SK-N-SH (cell line): ENCODE measurements at regions not wholly inside any gene's neighbourhood (a gene's known extent, or its start where the extent isn't known, plus 50 kb on each side); places are given as distances from the start of the nearest gene placed in this dataset.
"Not testable (repeated sequence)": the region's sequence is repeated elsewhere in the genome, so short reads cannot be mapped to it uniquely, and the experiment has no call there.

Source experiments
- CTCF ChIA-PET: fragments of 300-600, 350-600 bp; formaldehyde crosslinking; extraction: SDS; loops from one replicate; lab custom pipeline; 2021; lab: Yijun Ruan, JAX
- POLR2A ChIA-PET: fragments of 350-600 bp; sonication (Branson Sonifier 250); formaldehyde crosslinking; extraction: SDS; loops from one replicate; lab custom pipeline; 2020; ENCODE audit warnings: antibody characterized with exemption, inconsistent platforms; lab: Yijun Ruan, JAX
- DNase-seq: peaks from one replicate; pipeline ENCODE4 v3.0.0; 2012
- H2AFZ ChIP-seq: fragments of 200-600 bp; sonication (generic); 2 replicates; pipeline ENCODE4 v1.8.1; 2016; ENCODE audit warnings: antibody characterized with exemption, mild to moderate bottlenecking, low read depth
- H3F3A ChIP-seq: fragments of 200-600 bp; sonication (generic); replicated peaks from 2 replicates; pipeline ENCODE3; 2016; ENCODE audit warnings: antibody characterized with exemption, mild to moderate bottlenecking; ENCODE audit not compliant: insufficient read depth
- H3K27ac ChIP-seq, 2 experiments: fragments of 200-500 bp in 1 of 2; fragments of 200-600 bp in 1 of 2; sonication (Bioruptor generic) in 1 of 2; sonication (generic), shearing (Covaris generic) in 1 of 2; 2 replicates each; pipeline versions ENCODE4 v1.5.1 to v1.6.1; 2014 to 2016; ENCODE audit warnings: low read depth in 2 of 2, inconsistent platforms in 1 of 2, low read length in 1 of 2, mild to moderate bottlenecking in 1 of 2, mixed read lengths in 1 of 2
- H3K27me3 ChIP-seq: fragments of 200-600 bp; sonication (generic), shearing (Covaris generic); 2 replicates; pipeline ENCODE4 v1.6.1; 2016; ENCODE audit warnings: mixed run types; ENCODE audit not compliant: insufficient read depth
- H3K36me3 ChIP-seq, 2 experiments: fragments of 200-500 bp in 1 of 2; fragments of 200-600 bp in 1 of 2; sonication (Bioruptor generic) in 1 of 2; sonication (generic) in 1 of 2; replicated peaks in 1 of 2; 2 replicates each; pipeline versions ENCODE3 to v1.5.1; 2014 to 2016; ENCODE audit warnings: low read length in 1 of 2, mild to moderate bottlenecking in 1 of 2; ENCODE audit not compliant: insufficient read depth in 2 of 2, control insufficient read depth in 1 of 2
- H3K4me1 ChIP-seq, 2 experiments: fragments of 200-500 bp in 1 of 2; fragments of 200-600 bp in 1 of 2; sonication (Bioruptor generic) in 1 of 2; sonication (generic), shearing (Covaris generic) in 1 of 2; 2 replicates each; pipeline versions ENCODE4 v1.5.1 to v1.6.1; 2014 to 2016; ENCODE audit warnings: low read depth in 1 of 2, low read length in 1 of 2, mixed run types in 1 of 2; ENCODE audit not compliant: insufficient read depth in 2 of 2, control insufficient read depth in 1 of 2
- H3K4me2 ChIP-seq: fragments of 200-600 bp; sonication (generic), shearing (Covaris generic); 2 replicates; pipeline ENCODE4 v1.6.1; 2017; ENCODE audit warnings: mixed run types
- H3K4me3 ChIP-seq, 2 experiments: fragments of 200-500 bp in 1 of 2; fragments of 200-600 bp in 1 of 2; sonication (Bioruptor generic) in 1 of 2; sonication (generic), shearing (Covaris generic) in 1 of 2; 2 replicates each; pipeline versions ENCODE4 v1.5.1 to v1.8.1; 2014 to 2016; ENCODE audit warnings: low read depth in 2 of 2, inconsistent platforms in 1 of 2, low read length in 1 of 2, mild to moderate bottlenecking in 1 of 2, mixed read lengths in 1 of 2, moderate library complexity in 1 of 2
- H3K79me2 ChIP-seq: fragments of 200-600 bp; sonication (generic); 2 replicates; pipeline ENCODE4 v1.8.1; 2017; ENCODE audit warnings: mild to moderate bottlenecking; ENCODE audit not compliant: insufficient read depth
- H3K9ac ChIP-seq: fragments of 200-600 bp; sonication (generic); 2 replicates; pipeline ENCODE4 v1.6.1; 2017; ENCODE audit warnings: mixed run types
- H3K9me2 ChIP-seq: fragments of 200-600 bp; sonication (generic); 2 replicates; pipeline ENCODE4 v1.6.1; 2017; ENCODE audit warnings: mixed run types
- H3K9me3 ChIP-seq: fragments of 200-600 bp; sonication (generic); 2 replicates; pipeline ENCODE4 v1.6.1; 2017; ENCODE audit warnings: mixed run types, mild to moderate bottlenecking, moderate library complexity
- H4K20me1 ChIP-seq: fragments of 200-600 bp; sonication (generic); 2 replicates; pipeline ENCODE4 v1.6.1; 2017; ENCODE audit warnings: mild to moderate bottlenecking, mixed run types; ENCODE audit not compliant: insufficient read depth
- NRF1 ChIP-seq: IDR thresholded peaks from 2 replicates; pipeline ENCODE4 v1.6.1; 2012; ENCODE audit warnings: low read depth, mild to moderate bottlenecking, low read length
- whole genome bisulfite sequencing: methylation state at CpG from one replicate; pipeline ENCODE4 v1.1.6; 2017; ENCODE audit warnings: low lambda C conversion rate; 5-methylcytosine and 5-hydroxymethylcytosine counted together
- TF ChIP-seq, protein P1 (sequence below): IDR thresholded peaks from 2 replicates; pipeline ENCODE4 v1.4.0; 2012; ENCODE audit warnings: low read depth, borderline replicate concordance

DNA sequence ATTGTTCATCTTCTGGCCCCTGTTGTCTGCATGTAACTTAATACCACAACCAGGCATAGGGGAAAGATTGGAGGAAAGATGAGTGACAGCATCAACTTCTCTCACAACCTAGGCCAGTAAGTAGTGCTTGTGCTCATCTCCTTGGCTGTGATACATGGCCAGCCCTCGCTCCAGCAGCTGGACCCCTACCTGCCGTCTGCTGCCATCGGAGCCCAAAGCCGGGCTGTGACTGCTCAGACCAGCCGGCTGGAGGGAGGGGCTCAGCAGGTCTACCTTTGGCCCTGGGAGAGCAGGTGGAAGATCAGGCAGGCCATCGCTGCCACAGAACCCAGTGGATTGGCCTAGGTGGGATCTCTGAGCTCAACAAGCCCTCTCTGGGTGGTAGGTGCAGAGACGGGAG, 268.8 kb downstream of the OR4F29 start:
- H3K4me1 ChIP-seq, CTCF ChIA-PET, H4K20me1 ChIP-seq, H3K36me3 ChIP-seq, H3K27ac ChIP-seq, H3K27me3 ChIP-seq, H3K9me3 ChIP-seq, POLR2A ChIA-PET, H2AFZ ChIP-seq, H3K9me2 ChIP-seq, H3K4me3 ChIP-seq, H3F3A ChIP-seq, H3K9ac ChIP-seq, H3K4me2 ChIP-seq, DNase-seq, H3K79me2 ChIP-seq: not testable (repeated sequence)
- no CpG with 5 or more reads among the region's 7 CpGs for WGBS

DNA sequence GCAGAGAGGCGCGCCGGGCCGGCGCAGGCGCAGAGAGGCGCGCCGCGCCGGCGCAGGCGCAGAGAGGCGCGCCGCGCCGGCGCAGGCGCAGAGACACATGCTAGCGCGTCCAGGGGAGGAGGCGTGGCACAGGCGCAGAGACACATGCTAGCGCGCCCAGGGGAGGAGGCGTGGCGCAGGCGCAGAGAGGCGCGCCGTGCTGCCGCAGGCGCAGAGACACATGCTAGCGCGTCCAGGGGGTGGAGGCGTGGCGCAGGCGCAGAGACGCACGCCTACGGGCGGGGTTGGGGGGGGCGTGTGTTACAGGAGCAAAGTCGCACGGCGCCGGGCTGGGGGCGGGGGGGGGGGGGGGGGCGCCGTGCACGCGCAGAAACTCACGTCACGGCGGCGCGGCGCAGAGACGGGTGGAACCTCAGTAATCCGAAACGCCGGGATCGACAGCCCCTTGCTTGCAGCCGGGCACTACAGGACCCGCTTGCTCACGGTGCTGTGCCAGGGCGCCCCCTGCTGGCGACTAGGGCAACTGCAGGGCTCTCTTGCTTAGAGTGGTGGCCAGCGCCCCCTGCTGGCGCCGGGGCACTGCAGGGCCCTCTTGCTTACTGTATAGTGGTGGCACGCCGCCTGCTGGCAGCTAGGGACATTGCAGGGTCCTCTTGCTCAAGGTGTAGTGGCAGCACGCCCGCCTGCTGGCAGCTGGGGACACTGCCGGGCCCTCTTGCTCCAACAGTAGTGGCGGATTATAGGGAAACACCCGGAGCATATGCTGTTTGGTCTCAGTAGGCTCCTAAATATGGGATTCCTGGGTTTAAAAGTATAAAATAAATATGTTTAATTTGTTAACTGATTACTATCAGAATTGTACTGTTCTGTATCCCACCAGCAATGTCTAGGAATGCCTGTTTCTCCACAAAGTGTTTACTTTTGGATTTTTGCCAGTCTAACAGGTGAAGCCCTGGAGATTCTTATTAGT, 269.9 kb downstream of the OR4F29 start:
- H3F3A ChIP-seq, H3K4me2 ChIP-seq, CTCF ChIA-PET, H4K20me1 ChIP-seq, H3K9ac ChIP-seq, H3K27me3 ChIP-seq, H3K9me3 ChIP-seq, H3K27ac ChIP-seq, POLR2A ChIA-PET, H3K4me1 ChIP-seq, H3K4me3 ChIP-seq, H2AFZ ChIP-seq, H3K9me2 ChIP-seq, H3K36me3 ChIP-seq, H3K79me2 ChIP-seq: not testable (repeated sequence)
- TF ChIP-seq NRF1, result peak; percentile 50
- DNase-seq, result peak; percentile 62
- WGBS, result 93% methylated on average over 55 of the region's 79 CpGs

DNA sequence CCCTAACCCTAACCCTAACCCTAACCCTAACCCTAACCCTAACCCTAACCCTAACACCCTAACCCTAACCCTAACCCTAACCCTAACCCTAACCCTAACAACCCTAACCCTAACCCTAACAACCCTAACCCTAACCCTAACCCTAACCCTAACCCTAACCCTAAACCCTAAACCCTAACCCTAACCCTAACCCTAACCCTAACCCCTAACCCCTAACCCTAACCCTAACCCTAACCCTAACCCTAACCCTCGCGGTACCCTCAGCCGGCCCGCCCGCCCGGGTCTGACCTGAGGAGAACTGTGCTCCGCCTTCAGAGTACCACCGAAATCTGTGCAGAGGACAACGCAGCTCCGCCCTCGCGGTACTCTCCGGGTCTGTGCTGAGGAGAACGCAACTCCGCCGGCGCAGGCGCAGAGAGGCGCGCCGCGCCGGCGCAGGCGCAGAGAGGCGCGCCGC, 270.7 kb downstream of the OR4F29 start:
- H3K4me3 ChIP-seq, H3K27ac ChIP-seq, H4K20me1 ChIP-seq, H3K4me1 ChIP-seq, H3K79me2 ChIP-seq, H3K36me3 ChIP-seq, POLR2A ChIA-PET, H3K9me2 ChIP-seq, H3F3A ChIP-seq, H3K9ac ChIP-seq, CTCF ChIA-PET, DNase-seq, H3K27me3 ChIP-seq, H3K4me2 ChIP-seq, H3K9me3 ChIP-seq, H2AFZ ChIP-seq: not testable (repeated sequence)
- TF ChIP-seq, protein P1, sequence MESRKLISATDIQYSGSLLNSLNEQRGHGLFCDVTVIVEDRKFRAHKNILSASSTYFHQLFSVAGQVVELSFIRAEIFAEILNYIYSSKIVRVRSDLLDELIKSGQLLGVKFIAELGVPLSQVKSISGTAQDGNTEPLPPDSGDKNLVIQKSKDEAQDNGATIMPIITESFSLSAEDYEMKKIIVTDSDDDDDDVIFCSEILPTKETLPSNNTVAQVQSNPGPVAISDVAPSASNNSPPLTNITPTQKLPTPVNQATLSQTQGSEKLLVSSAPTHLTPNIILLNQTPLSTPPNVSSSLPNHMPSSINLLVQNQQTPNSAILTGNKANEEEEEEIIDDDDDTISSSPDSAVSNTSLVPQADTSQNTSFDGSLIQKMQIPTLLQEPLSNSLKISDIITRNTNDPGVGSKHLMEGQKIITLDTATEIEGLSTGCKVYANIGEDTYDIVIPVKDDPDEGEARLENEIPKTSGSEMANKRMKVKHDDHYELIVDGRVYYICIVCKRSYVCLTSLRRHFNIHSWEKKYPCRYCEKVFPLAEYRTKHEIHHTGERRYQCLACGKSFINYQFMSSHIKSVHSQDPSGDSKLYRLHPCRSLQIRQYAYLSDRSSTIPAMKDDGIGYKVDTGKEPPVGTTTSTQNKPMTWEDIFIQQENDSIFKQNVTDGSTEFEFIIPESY, result peak; percentile 82; the same call in 1 of the 2 replicates
- 90% methylated on average over 28 of the region's 28 CpGs for WGBS

DNA sequence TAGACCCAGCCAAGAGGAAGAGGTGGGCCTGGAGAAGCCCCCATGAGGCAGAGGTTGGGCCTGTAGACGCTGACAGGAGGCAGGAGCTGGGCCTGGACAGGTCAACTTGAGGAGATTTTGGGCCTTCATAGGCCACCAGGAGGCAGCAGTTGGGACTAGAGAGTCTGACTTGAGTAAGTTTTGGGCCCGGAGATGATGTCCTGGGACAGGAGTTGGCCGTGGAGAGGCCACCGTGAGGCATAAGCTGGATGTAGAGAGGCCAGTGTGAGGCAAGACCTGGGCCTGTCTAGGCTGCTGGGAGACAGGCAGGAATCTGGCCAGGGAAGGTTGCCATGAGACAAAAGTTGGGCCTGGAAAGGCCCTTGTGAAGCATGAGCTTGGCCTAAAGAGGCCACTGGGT, 312.6 kb downstream of the OR4F29 start:
- H3K4me2 ChIP-seq, result not testable (repeated sequence)

DNA sequence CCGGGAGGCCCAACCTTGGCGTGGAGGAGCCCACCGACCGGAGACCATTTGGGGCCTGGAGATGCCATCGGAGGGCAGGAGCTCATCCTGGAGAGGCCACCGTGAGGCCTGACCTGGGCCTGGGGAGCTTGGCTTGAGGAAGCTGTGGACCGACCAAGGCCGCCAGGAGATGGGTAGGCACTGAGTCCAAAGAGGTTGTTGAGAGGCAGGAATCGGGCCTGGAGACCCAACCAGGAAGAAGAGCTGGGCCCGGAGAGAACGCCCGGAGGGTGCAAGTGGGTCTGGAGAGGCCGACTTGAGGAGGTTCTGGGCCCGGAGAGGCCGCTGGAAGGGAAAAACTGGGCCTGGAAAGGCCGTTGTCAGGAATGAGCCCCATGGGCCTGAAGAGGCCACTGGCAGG, 313.8 kb downstream of the OR4F29 start:
- 81% methylated on average over 6 of the region's 16 CpGs for WGBS
- H3K9me3 ChIP-seq, H3K9ac ChIP-seq, H4K20me1 ChIP-seq, H3K4me2 ChIP-seq, H3K36me3 ChIP-seq, H3K4me3 ChIP-seq, H3K9me2 ChIP-seq, H3F3A ChIP-seq, DNase-seq, H3K27me3 ChIP-seq, H3K4me1 ChIP-seq, H3K79me2 ChIP-seq, POLR2A ChIA-PET, CTCF ChIA-PET, H2AFZ ChIP-seq, H3K27ac ChIP-seq: not testable (repeated sequence)

More for the DNA sequence above, 312.6 kb downstream of the OR4F29 start:
- CTCF ChIA-PET, H3K79me2 ChIP-seq, POLR2A ChIA-PET, H3K4me3 ChIP-seq, DNase-seq, H3K4me1 ChIP-seq, H3F3A ChIP-seq, H3K9ac ChIP-seq, H3K27ac ChIP-seq, H3K36me3 ChIP-seq, H3K9me3 ChIP-seq, H3K9me2 ChIP-seq, H3K27me3 ChIP-seq, H2AFZ ChIP-seq, H4K20me1 ChIP-seq: not testable (repeated sequence)
- WGBS, result 91% methylated on average over 3 of the region's 4 CpGs
